Endothelial cell of umbilical vein (primary cell): ENCODE measurements at regions not wholly inside any gene's neighbourhood (a gene's known extent, or its start where the extent isn't known, plus 50 kb on each side); places are given as distances from the start of the nearest gene placed in this dataset.

ENCODE experiments used
- BruUV-seq: library from RNA; stranded (reverse); fragments of 400-500 nt; replicated peaks from 2 replicates; lab custom pipeline; 2021; lab: Mats Ljungman, UMichigan
- CTCF ChIA-PET: fragments of 300-600, 350-600 bp; sonication (Branson Sonifier 250); formaldehyde crosslinking; loops from one replicate; lab custom pipeline; 2021; ENCODE audit warnings: antibody characterized with exemption, inconsistent platforms; lab: Charles Lee
- POLR2A ChIA-PET: fragments of 300-600, 350-600 bp; sonication (Branson Sonifier 250); formaldehyde crosslinking; loops from one replicate; lab custom pipeline; 2021; ENCODE audit warnings: antibody characterized with exemption, inconsistent platforms; lab: Charles Lee
- DNase-seq: peaks from one replicate; pipeline ENCODE4 v3.0.0-alpha.2; 2011; ENCODE audit warnings: low read depth, low spot score
- FAIRE-seq: peaks from 2 replicates; lab custom pipeline; 2011; peaks lifted over from hg19 to GRCh38; lab: Jason Lieb, UNC
- H2AFZ ChIP-seq: 2 replicates; pipeline ENCODE4 v1.6.0; 2012; ENCODE audit warnings: low read depth, low read length, control low read depth, inconsistent platforms
- H3K27ac ChIP-seq: 2 replicates; pipeline ENCODE4 v1.5.1; 2011; ENCODE audit warnings: low read depth, mild to moderate bottlenecking, control low read depth, low read length, moderate library complexity; ENCODE audit not compliant: insufficient read depth
- H3K27me3 ChIP-seq, 2 experiments: 2 replicates each; pipeline versions ENCODE4 v1.6.0 to v1.6.1; 2011; ENCODE audit warnings: low read length in 2 of 2, mixed read lengths in 1 of 2; ENCODE audit not compliant: control insufficient read depth in 2 of 2, insufficient read depth in 2 of 2
- H3K36me3 ChIP-seq, 2 experiments: 2 replicates in 1 of 2; 3 replicates in 1 of 2; pipeline ENCODE4 v1.5.1; 2011; ENCODE audit warnings: low read length in 2 of 2, mild to moderate bottlenecking in 1 of 2, moderate library complexity in 1 of 2; ENCODE audit not compliant: control insufficient read depth in 2 of 2, insufficient read depth in 2 of 2; ENCODE audit errors: extremely low read depth in 1 of 2
- H3K4me1 ChIP-seq: 3 replicates; pipeline ENCODE4 v1.5.1; 2011; ENCODE audit warnings: mild to moderate bottlenecking, low read length; ENCODE audit not compliant: control insufficient read depth, insufficient read depth; ENCODE audit errors: extremely low read depth
- H3K4me2 ChIP-seq: 2 replicates; pipeline ENCODE4 v1.6.1; 2011; ENCODE audit warnings: low read length, control low read depth, mixed read lengths; ENCODE audit not compliant: insufficient read depth
- H3K4me3 ChIP-seq, 3 experiments: fragments of 200-600 bp in 1 of 3; sonication (generic), shearing (Covaris generic) in 1 of 3; replicated peaks in 1 of 3; 2 replicates each; pipeline ENCODE4 v1.5.1; 2011 to 2016; ENCODE audit warnings: control low read depth in 3 of 3, low read length in 3 of 3, mild to moderate bottlenecking in 2 of 3, inconsistent platforms in 1 of 3, low read depth in 1 of 3, moderate library complexity in 1 of 3; ENCODE audit not compliant: insufficient read depth in 1 of 3
- H3K79me2 ChIP-seq: 2 replicates; pipeline ENCODE4 v1.6.0; 2012; ENCODE audit warnings: low read length, inconsistent platforms; ENCODE audit not compliant: control insufficient read depth, insufficient read depth
- H3K9ac ChIP-seq: replicated peaks from 2 replicates; pipeline ENCODE3; 2011; ENCODE audit warnings: low read length, control low read depth; ENCODE audit not compliant: insufficient read depth; ENCODE audit errors: extremely low read depth
- H3K9me1 ChIP-seq: replicated peaks from 3 replicates; pipeline ENCODE4 v1.6.0; 2011; ENCODE audit warnings: mild to moderate bottlenecking, low read length; ENCODE audit not compliant: control insufficient read depth, insufficient read depth; ENCODE audit errors: extremely low read depth
- H3K9me3 ChIP-seq: replicated peaks from 2 replicates; pipeline ENCODE4 v1.5.1; 2012; ENCODE audit warnings: low read length, inconsistent platforms; ENCODE audit not compliant: control insufficient read depth, insufficient read depth
- H4K20me1 ChIP-seq: replicated peaks from 2 replicates; pipeline ENCODE3; 2011; ENCODE audit warnings: mild to moderate bottlenecking, low read length; ENCODE audit not compliant: control insufficient read depth, insufficient read depth; ENCODE audit errors: extremely low read depth
- CTCF ChIP-seq, 2 donors: IDR thresholded peaks; 1 replicate in 1 of 2; 2 replicates in 1 of 2; pipeline ENCODE4 v1.5.1; 2011; ENCODE audit warnings: low read length in 2 of 2, mild to moderate bottlenecking in 2 of 2, moderate library complexity in 2 of 2, control low read depth in 1 of 2, inconsistent platforms in 1 of 2, low read depth in 1 of 2; ENCODE audit not compliant: insufficient read depth in 1 of 2; ENCODE audit errors: extremely low read depth in 1 of 2
- EZH2 ChIP-seq: IDR thresholded peaks from 2 replicates; pipeline ENCODE4 v1.6.1; 2012; ENCODE audit warnings: borderline replicate concordance, low read depth, mild to moderate bottlenecking, moderate library complexity, low read length, inconsistent platforms; ENCODE audit not compliant: severe bottlenecking
- FOS ChIP-seq: IDR thresholded peaks from 2 replicates; pipeline ENCODE4 v1.6.1; 2011; ENCODE audit warnings: mild to moderate bottlenecking, low read length, moderate library complexity, borderline replicate concordance; ENCODE audit not compliant: insufficient read depth
- GATA2 ChIP-seq: IDR thresholded peaks from 2 replicates; pipeline ENCODE4 v1.7.0; 2011; ENCODE audit warnings: low read depth, mild to moderate bottlenecking, moderate library complexity, mixed read lengths, low read length; ENCODE audit not compliant: insufficient read length, insufficient read depth
- JUN ChIP-seq: IDR thresholded peaks from 2 replicates; pipeline ENCODE4 v1.6.1; 2011; ENCODE audit warnings: borderline replicate concordance, low read depth; ENCODE audit not compliant: insufficient read length, insufficient read depth
- MAX ChIP-seq: IDR thresholded peaks from 2 replicates; pipeline ENCODE4 v1.6.1; 2011; ENCODE audit not compliant: insufficient read depth, insufficient read length
- MYC ChIP-seq: IDR thresholded peaks from one replicate; pipeline ENCODE4 v1.6.1; 2011; ENCODE audit warnings: mild to moderate bottlenecking, low read depth, low read length
- POLR2A ChIP-seq: IDR thresholded peaks from 2 replicates; pipeline ENCODE4 v1.6.1; 2012; ENCODE audit warnings: low read depth, mild to moderate bottlenecking, control low read depth, low read length
- POLR2AphosphoS5 ChIP-seq: IDR thresholded peaks from 2 replicates; pipeline ENCODE4 v1.6.1; 2012; ENCODE audit warnings: low read depth, mild to moderate bottlenecking, control low read depth, low read length, moderate library complexity; ENCODE audit not compliant: insufficient read depth
- dilution Hi-C: fragments of 300-500 bp; cut with MboI; formaldehyde crosslinking; loops from one replicate; pipeline ENCODE4 v1.15.0; 2019; ENCODE audit warnings: low sequenced_read_pairs; ENCODE audit not compliant: extremely low pct_ligation_motif_present
- intact Hi-C: fragments of 100-400 bp; cut with micrococcal nuclease; formaldehyde crosslinking; loops from one replicate; pipeline ENCODE4 v1.10.0; 2022

GRCh38 chr12:28799348-28799747 lies 349.7 kb upstream of the FAR2 start:
- intact Hi-C loops: no loop called here
- CTCF ChIA-PET: no interaction called here

More at GRCh38 chr12:28799348-28799747, 349.7 kb upstream of the FAR2 start:
- no peaks in the 10 kb centered on the region for H4K20me1 ChIP-seq
- H3K9me3 ChIP-seq: no peaks in the 10 kb centered on the region
- no peak overlapping the region for H3K9ac ChIP-seq
- H3K79me2 ChIP-seq: no peaks in the 10 kb centered on the region
- no peak for FAIRE-seq
- no peak overlapping the region for H2AFZ ChIP-seq
- POLR2A ChIA-PET: no interaction called here
- no peak for DNase-seq
- no peak overlapping the region for H3K4me2 ChIP-seq
- no peaks in the 10 kb centered on the region for H3K9me1 ChIP-seq
- H3K27ac ChIP-seq: no peak overlapping the region
- H3K36me3 ChIP-seq: no peaks in the 10 kb centered on the region
- H3K27me3 ChIP-seq: no peaks in the 10 kb centered on the region
- H3K4me3 ChIP-seq: no peak overlapping the region
- TF ChIP-seq JUN (no peak), POLR2AphosphoS5 (no peak), EZH2 (no peak), MAX (no peak), POLR2A (no peak), MYC (no peak), CTCF (IDR thresholded peaks at IDR 0.05; ENCODE audit: extremely low read depth in 1 of 2, insufficient read depth in 1 of 2, low read depth in 1 of 2, low read length in 2 of 2) (no peak), GATA2 (no peak), FOS (no peak)
- no TSS peak for BruUV-seq
- dilution Hi-C loops: no loop called here
- H3K4me1 ChIP-seq: no peaks in the 10 kb centered on the region
